SK-N-SH treated with all-trans-retinoic acid at 6 μM for 48 hours (cell line): ENCODE measurements at regions not wholly inside any gene's neighbourhood (a gene's known extent, or its start where the extent isn't known, plus 50 kb on each side); places are given as distances from the start of the nearest gene placed in this dataset.

ENCODE experiments used
- ATAC-seq: fragments of 200-7000 bp; cut with Tn5 transposase; 3 replicates; pipeline ENCODE4 v1.9.1; 2020; ENCODE audit warnings: mild to moderate bottlenecking, moderate library complexity
- ARNTL ChIP-seq: fragments of 450-650 bp; formaldehyde crosslinking; IDR thresholded peaks from 2 replicates; pipeline ENCODE4 v1.5.0; 2020; ENCODE audit warnings: low read depth, mild to moderate bottlenecking, moderate library complexity, borderline replicate concordance
- BACH2 ChIP-seq: fragments of 250-450 bp; sonication (Bioruptor Pico); IDR thresholded peaks from 2 replicates; pipeline ENCODE4 v1.9.0; 2021; ENCODE audit warnings: mild to moderate bottlenecking, borderline replicate concordance
- CSDC2 ChIP-seq: fragments of 250-450 bp; sonication (Bioruptor Pico); IDR thresholded peaks from 2 replicates; pipeline ENCODE4 v1.5.0; 2020; ENCODE audit warnings: mild to moderate bottlenecking, moderate library complexity
- ESRRG ChIP-seq: fragments of 250-450 bp; sonication (Bioruptor Pico); IDR thresholded peaks from 2 replicates; pipeline ENCODE4 v1.6.1; 2021; ENCODE audit warnings: mild to moderate bottlenecking
- GLIS3 ChIP-seq: fragments of 250-450 bp; sonication (Bioruptor Pico); IDR thresholded peaks from 2 replicates; pipeline ENCODE4 v1.5.0; 2020; ENCODE audit warnings: mild to moderate bottlenecking, moderate library complexity
- ISL1 ChIP-seq: fragments of 250-450 bp; sonication (Bioruptor Pico); IDR thresholded peaks from 2 replicates; pipeline ENCODE4 v2.1.2; 2022; ENCODE audit warnings: mild to moderate bottlenecking, moderate library complexity
- OSR1 ChIP-seq: fragments of 250-450 bp; sonication (Bioruptor Pico); IDR thresholded peaks from 2 replicates; pipeline ENCODE4 v1.8.0; 2022; ENCODE audit warnings: moderate library complexity, mild to moderate bottlenecking, inconsistent platforms
- PPARA ChIP-seq: fragments of 250-450 bp; sonication (Bioruptor Pico); IDR thresholded peaks from 2 replicates; pipeline ENCODE4 v1.5.0; 2020; ENCODE audit warnings: mild to moderate bottlenecking, borderline replicate concordance
- RARB ChIP-seq: fragments of 250-450 bp; sonication (Bioruptor Pico); IDR thresholded peaks from 2 replicates; pipeline ENCODE4 v1.8.0; 2021; ENCODE audit warnings: mild to moderate bottlenecking, moderate library complexity
- SNAI2 ChIP-seq: fragments of 250-450 bp; sonication (Bioruptor Pico); IDR thresholded peaks from 2 replicates; pipeline ENCODE4 v1.5.0; 2020; ENCODE audit warnings: mild to moderate bottlenecking, moderate library complexity
- TOX ChIP-seq: fragments of 250-450 bp; sonication (Bioruptor Pico); IDR thresholded peaks from 2 replicates; pipeline ENCODE4 v1.8.0; 2021; ENCODE audit warnings: mild to moderate bottlenecking, moderate library complexity, borderline replicate concordance
- ZC3H10 ChIP-seq: fragments of 250-450 bp; sonication (Bioruptor Pico); IDR thresholded peaks from 2 replicates; pipeline ENCODE4 v1.5.1; 2021; ENCODE audit warnings: mild to moderate bottlenecking, moderate library complexity
- ZFP3 ChIP-seq: fragments of 250-450 bp; sonication (Bioruptor Pico); IDR thresholded peaks from 2 replicates; pipeline ENCODE4 v1.5.0; 2020; ENCODE audit warnings: mild to moderate bottlenecking, moderate library complexity
- ZFP30 ChIP-seq: fragments of 450-650 bp; formaldehyde crosslinking; IDR thresholded peaks from 2 replicates; pipeline ENCODE4 v1.5.0; 2022; ENCODE audit warnings: mild to moderate bottlenecking, moderate library complexity
- ZNF565 ChIP-seq: fragments of 450-650 bp; formaldehyde crosslinking; conservative IDR thresholded peaks from 2 replicates; pipeline ENCODE4 v1.5.0; 2020; ENCODE audit warnings: low read depth, mild to moderate bottlenecking, moderate library complexity
- ZNF70 ChIP-seq: fragments of 450-650 bp; formaldehyde crosslinking; IDR thresholded peaks from 2 replicates; pipeline ENCODE4 v1.5.0; 2020; ENCODE audit warnings: mild to moderate bottlenecking, moderate library complexity
- ZNF8 ChIP-seq: fragments of 450-650 bp; formaldehyde crosslinking; IDR thresholded peaks from 2 replicates; pipeline ENCODE4 v1.5.0; 2020; ENCODE audit warnings: mild to moderate bottlenecking, moderate library complexity
- TF ChIP-seq, protein P1 (sequence below): fragments of 250-450 bp; sonication (Bioruptor Pico); IDR thresholded peaks from 2 replicates; pipeline ENCODE4 v1.5.1; 2021; ENCODE audit warnings: mild to moderate bottlenecking, moderate library complexity
- TF ChIP-seq, protein P2 (sequence below): fragments of 250-450 bp; sonication (Bioruptor Pico); IDR thresholded peaks from 2 replicates; pipeline ENCODE4 v1.8.0; 2021; ENCODE audit warnings: low read depth, mild to moderate bottlenecking, moderate library complexity, borderline replicate concordance
- TF ChIP-seq, protein P3 (sequence below): fragments of 250-450 bp; sonication (Bioruptor Pico); IDR thresholded peaks from 2 replicates; pipeline ENCODE4 v1.8.0; 2020; ENCODE audit warnings: mild to moderate bottlenecking, moderate library complexity, borderline replicate concordance
- TF ChIP-seq, protein P4 (sequence below): fragments of 250-450 bp; sonication (Bioruptor Pico); IDR thresholded peaks from 2 replicates; pipeline ENCODE4 v1.5.1; 2020; ENCODE audit warnings: low read depth, mild to moderate bottlenecking, moderate library complexity

DNA sequence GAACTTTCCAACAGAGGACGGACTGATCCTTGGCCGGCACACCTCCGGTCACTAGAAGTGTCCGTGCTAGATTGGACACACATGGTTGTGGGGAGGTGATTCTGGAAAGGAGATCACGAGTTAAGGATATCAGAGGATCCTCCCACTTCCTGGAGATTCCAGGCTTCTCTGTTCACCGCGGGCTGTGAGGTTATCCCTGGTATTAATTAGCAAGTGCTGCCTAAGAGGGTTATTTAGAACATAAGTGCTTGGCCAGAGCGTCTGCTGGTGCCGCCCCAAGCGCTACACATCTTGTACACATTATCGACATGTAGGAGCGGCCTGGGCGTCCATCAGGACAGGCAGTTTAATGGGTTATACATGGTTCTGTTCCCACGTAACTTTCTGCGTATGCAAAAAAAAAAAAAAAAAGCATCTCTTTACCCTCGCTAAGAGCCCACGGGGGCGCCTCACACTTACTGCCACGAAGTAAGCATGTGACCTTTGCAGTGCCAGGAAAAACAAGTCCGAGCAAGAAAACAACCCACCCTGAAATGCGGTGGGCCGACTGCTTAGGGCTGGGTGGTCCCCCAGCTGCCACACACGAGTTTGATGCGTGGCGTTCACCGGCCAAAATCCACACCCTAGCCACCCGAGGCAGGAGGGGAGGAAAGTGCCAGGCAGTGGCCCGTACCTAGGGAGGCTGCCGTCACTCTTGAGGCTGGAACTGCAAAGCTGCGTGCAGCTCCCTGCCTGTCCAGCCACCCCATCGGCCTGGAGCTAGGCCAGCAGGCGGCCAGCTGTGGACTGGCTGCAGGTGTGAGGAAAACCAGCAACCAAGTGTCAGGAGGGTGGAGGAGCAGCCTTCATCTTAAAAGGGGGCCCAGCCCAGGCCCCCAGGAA, 78.0 kb downstream of the CPN2 start (continued):
- no peak for TF ChIP-seq ZNF8 (CRISPR knock-in tag)
- TF ChIP-seq ZNF70 (CRISPR knock-in tag): peak; percentile 86
- no peak for TF ChIP-seq OSR1
- no peak for TF ChIP-seq PPARA
- TF ChIP-seq GLIS3 (CRISPR knock-in tag): no peak
- TF ChIP-seq, protein P1, sequence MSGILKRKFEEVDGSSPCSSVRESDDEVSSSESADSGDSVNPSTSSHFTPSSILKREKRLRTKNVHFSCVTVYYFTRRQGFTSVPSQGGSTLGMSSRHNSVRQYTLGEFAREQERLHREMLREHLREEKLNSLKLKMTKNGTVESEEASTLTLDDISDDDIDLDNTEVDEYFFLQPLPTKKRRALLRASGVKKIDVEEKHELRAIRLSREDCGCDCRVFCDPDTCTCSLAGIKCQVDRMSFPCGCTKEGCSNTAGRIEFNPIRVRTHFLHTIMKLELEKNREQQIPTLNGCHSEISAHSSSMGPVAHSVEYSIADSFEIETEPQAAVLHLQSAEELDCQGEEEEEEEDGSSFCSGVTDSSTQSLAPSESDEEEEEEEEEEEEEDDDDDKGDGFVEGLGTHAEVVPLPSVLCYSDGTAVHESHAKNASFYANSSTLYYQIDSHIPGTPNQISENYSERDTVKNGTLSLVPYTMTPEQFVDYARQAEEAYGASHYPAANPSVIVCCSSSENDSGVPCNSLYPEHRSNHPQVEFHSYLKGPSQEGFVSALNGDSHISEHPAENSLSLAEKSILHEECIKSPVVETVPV (CRISPR knock-in tag): no peak
- TF ChIP-seq ZFP3: no peak
- no peak for TF ChIP-seq ESRRG (CRISPR knock-in tag)

DNA sequence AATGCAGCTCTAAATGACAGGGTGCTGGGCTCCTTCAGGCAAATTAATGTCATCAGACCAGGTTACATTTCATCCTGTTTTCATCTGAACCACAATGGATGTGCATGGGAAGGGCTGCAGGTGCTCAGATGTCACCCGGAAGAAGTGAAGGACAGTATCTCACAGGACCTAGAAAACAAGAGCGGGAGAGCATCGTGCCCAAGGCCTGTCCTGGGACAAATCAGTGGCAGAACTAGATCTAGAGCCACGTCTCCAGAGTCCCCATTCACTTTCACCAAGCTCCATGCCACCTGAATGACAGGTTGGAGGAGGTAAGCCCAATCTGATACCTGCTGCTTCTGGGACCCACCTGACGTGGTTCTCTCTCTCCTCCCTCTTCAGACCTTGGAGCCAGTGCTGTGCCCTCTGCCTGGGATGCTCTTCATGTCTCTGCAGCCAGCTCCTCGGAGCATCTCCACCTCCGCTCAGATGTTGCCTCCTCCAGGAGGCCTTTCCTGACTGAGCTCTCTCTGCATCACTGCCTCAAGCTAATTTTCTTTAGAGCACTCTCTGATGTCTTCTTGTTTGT, 77.3 kb downstream of the CPN2 start:
- ATAC-seq: no peak

DNA sequence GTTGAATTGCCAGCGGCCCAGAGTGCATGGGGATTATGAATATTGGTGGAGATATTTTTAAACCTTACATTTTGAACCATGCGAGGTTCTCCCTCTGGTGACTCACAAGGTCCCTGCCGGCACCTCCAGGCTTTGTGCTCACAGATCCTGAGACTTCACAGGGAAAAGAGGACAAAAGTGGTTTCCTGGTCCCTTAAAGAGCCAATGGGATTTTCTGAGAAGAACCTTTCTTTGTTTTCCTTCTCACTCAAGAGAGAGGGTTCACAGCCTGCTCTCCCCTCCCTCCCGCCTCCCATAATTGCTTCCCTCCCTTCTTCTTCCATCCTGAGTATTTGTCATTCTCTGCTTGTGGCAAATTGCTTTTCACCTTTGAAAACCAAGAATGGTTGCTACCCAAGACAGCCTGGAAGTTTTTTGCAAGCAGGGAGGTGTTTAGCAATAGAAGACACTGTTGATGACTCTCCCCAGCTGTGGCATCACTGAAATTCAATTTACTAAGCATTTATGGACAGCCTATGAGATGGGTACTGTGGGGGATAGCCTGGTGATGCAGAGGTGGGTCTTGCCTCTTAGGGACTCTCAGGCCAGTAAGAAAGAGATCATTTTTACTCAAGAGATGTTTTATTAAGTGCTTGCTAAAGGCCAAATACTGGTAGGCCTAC, 76.6 kb downstream of the CPN2 start:
- ATAC-seq: no peak
- TF ChIP-seq, protein P2, sequence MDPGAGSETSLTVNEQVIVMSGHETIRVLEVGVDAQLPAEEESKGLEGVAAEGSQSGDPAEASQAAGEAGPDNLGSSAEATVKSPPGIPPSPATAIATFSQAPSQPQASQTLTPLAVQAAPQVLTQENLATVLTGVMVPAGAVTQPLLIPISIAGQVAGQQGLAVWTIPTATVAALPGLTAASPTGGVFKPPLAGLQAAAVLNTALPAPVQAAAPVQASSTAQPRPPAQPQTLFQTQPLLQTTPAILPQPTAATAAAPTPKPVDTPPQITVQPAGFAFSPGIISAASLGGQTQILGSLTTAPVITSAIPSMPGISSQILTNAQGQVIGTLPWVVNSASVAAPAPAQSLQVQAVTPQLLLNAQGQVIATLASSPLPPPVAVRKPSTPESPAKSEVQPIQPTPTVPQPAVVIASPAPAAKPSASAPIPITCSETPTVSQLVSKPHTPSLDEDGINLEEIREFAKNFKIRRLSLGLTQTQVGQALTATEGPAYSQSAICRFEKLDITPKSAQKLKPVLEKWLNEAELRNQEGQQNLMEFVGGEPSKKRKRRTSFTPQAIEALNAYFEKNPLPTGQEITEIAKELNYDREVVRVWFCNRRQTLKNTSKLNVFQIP (CRISPR knock-in tag): no peak
- no peak for TF ChIP-seq SNAI2 (CRISPR knock-in tag)
- TF ChIP-seq, protein P3, sequence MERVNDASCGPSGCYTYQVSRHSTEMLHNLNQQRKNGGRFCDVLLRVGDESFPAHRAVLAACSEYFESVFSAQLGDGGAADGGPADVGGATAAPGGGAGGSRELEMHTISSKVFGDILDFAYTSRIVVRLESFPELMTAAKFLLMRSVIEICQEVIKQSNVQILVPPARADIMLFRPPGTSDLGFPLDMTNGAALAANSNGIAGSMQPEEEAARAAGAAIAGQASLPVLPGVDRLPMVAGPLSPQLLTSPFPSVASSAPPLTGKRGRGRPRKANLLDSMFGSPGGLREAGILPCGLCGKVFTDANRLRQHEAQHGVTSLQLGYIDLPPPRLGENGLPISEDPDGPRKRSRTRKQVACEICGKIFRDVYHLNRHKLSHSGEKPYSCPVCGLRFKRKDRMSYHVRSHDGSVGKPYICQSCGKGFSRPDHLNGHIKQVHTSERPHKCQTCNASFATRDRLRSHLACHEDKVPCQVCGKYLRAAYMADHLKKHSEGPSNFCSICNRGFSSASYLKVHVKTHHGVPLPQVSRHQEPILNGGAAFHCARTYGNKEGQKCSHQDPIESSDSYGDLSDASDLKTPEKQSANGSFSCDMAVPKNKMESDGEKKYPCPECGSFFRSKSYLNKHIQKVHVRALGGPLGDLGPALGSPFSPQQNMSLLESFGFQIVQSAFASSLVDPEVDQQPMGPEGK: no peak
- TF ChIP-seq GLIS3 (CRISPR knock-in tag): no peak
- TF ChIP-seq OSR1: no peak
- TF ChIP-seq ARNTL: no peak
- TF ChIP-seq BACH2 (CRISPR knock-in tag): no peak
- TF ChIP-seq, protein P1 (CRISPR knock-in tag): no peak

More for the DNA sequence above, 77.3 kb downstream of the CPN2 start:
- TF ChIP-seq ARNTL: no peak
- TF ChIP-seq, protein P3: no peak
- TF ChIP-seq, protein P1 (CRISPR knock-in tag): no peak
- TF ChIP-seq ZFP30: no peak
- TF ChIP-seq, protein P2 (CRISPR knock-in tag): no peak
- no peak for TF ChIP-seq GLIS3 (CRISPR knock-in tag)
- no peak for TF ChIP-seq ESRRG (CRISPR knock-in tag)
- no peak for TF ChIP-seq ZC3H10
- TF ChIP-seq ISL1 (CRISPR knock-in tag): no peak
- TF ChIP-seq RARB (CRISPR knock-in tag): no peak
- TF ChIP-seq CSDC2 (CRISPR knock-in tag): no peak
- TF ChIP-seq, protein P4, sequence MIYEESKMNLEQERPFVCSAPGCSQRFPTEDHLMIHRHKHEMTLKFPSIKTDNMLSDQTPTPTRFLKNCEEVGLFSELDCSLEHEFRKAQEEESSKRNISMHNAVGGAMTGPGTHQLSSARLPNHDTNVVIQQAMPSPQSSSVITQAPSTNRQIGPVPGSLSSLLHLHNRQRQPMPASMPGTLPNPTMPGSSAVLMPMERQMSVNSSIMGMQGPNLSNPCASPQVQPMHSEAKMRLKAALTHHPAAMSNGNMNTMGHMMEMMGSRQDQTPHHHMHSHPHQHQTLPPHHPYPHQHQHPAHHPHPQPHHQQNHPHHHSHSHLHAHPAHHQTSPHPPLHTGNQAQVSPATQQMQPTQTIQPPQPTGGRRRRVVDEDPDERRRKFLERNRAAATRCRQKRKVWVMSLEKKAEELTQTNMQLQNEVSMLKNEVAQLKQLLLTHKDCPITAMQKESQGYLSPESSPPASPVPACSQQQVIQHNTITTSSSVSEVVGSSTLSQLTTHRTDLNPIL (CRISPR knock-in tag): no peak
- no peak for TF ChIP-seq ZFP3
- no peak for TF ChIP-seq PPARA
- no peak for TF ChIP-seq ZNF565 (CRISPR knock-in tag)
- no peak for TF ChIP-seq OSR1
- no peak for TF ChIP-seq TOX (CRISPR knock-in tag)
